Activated CD8-positive, alpha-beta memory T cell treated with anti-CD3 and anti-CD28 coated beads for 36 hours (primary cell): ENCODE measurements at regions not wholly inside any gene's neighbourhood (a gene's known extent, or its start where the extent isn't known, plus 50 kb on each side); places are given as distances from the start of the nearest gene placed in this dataset.
"Not testable (repeated sequence)": the region's sequence is repeated elsewhere in the genome, so short reads cannot be mapped to it uniquely, and the experiment has no call there.

Experiments
- CTCF ChIA-PET: fragments of 350-600 bp; sonication (Branson Sonifier 250); formaldehyde crosslinking; loops from one replicate; lab custom pipeline; 2021; ENCODE audit warnings: antibody characterized with exemption; lab: Charles Lee
- POLR2A ChIA-PET: fragments of 350-600 bp; sonication (Branson Sonifier 250); formaldehyde crosslinking; loops from one replicate; lab custom pipeline; 2021; ENCODE audit warnings: antibody characterized with exemption; lab: Charles Lee

DNA sequence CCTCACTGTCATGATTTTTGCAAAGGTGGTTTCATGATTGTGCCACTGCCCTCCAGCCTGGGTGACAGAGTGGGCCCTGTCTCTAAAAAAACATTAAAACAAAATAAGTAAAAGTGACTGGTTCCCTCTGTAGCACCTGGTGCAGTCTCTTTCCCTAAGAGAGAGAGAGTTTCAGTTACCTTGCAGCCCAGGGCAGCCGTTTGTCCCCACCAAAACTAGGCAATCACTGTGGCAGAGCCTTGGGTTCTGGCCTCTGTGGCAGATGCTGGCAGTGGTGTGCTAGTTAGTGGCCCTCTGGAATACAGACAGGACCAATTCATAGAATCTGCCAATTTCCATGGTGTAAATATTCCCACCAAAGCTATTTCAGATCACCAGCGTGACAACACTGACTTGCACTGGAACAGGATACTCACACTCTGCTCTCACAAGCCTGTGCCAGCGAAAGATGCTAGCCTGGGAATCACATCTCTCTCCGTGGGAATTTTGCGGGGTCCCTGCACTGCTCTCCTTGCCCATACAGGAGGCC is 108.7 kb downstream of the TLR5 start:
- ChIA-PET CTCF (no interaction called here), POLR2A (no interaction called here)

DNA sequence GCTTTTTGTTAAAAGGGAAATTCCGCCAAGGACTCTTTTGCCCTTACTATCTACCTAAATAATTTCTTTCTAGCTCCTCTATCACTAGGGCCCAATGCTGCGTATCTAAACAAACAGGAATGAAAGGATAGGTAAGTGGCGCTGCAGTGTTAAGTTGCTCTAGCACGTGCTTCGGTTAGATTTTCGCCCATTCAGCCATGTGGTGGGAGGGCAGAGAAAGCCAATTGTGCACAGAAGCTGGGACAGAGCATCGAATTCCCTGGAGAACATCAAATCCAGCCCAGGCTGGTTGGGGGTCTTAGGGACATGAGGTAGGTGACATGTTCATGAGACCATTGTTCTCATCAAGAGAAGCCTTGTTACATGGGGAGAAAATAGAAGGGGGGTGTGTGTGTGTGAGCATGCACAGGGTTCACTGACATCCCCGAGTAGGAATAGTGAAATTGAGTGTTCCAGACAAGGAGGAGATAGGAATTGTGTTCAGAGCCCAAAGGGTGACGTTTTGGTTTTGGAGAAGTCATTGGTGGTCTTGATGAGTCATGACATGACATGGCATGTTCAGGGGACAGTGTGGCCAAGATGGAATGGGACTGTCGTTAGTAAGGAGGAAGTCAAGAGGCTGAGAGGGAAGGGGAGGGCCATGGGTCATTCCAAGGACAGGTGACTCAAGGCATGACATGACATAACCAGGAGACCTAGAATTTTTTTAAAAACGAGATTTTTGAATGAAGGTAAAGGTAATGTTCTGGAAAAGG is 107.1 kb downstream of the TLR5 start:
- ChIA-PET CTCF (interaction anchor here (0.6 kb wide), 1 partner anchor 380 kb away, joined by 3 read pairs; no protein-coding TSS in a partner anchor), POLR2A (no interaction called here)

DNA sequence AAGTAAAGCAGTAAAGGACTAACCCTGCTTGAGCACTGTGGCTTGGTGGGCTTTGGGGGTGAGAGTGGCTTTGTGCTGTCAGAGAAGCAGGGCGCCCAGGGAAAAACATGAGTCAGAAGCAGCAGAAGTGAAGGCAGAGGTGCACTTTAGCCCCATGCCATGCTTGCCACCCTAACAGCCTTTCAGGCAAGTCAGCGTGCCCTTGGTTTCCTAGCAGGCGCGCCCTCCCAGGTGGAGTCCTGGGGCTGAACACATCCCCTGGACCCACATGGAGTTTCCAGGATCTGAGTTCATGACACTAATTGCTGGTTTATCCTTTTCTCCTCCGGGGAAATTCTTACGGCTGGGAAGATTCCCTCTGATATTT is 106.6 kb downstream of the TLR5 start:
- POLR2A ChIA-PET = no interaction called here
- CTCF ChIA-PET = no interaction called here

DNA sequence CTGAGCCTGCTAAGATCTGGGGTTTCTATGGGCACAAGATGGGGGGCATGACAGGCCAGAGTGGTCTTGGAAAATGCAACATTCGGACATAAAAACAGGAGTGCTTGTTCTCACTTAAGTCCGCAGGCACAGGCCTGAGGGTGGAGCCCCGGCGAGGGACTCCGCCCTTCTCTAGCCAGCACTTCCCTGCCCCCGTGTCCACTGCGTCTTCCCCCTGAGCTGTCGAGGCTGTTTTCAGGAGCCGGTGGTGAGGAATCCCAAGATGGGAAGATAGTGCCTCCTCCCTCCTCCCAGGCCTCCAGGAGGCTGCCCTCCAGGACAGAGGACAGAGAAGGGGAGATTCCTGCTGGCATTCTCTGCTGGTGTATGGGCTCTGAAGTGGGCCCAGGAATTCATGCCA is 105.2 kb downstream of the TLR5 start:
- ChIA-PET POLR2A (no interaction called here), CTCF (no interaction called here)

DNA sequence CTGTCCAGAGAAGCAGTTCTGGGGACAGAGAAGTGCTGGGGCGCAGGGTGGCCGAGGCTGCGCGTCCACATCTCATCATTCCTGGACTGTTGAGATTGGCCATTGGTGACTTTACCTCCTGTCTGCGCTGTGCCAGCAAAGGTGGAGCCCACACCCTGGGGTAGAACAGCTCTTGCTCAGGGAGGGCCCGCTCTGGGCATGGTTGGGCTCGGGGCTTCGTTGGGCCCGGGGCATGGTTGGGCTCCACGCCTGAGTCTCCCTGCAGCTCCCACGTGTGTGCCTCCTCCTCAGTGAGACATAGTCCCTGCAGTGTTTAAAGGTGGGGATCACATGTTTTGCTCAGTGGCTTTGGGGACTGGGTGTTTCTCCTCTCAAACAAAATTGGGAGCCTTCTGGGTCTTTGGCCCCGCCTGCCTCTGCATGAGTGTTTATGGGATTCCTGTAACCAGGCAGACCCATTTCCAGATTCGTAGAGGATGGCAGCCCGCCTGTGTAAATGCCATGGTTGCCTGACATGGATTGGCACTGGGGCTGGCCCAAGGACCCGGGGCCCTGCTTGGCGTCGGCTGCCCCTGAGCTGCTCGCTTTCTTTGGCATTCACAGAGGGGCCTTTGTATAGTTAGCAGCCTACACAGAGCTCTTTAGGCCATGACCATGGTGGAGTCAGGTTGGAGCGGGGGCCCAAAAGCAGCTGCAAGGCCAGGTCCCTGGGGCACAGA is 104.6 kb downstream of the TLR5 start:
- CTCF ChIA-PET = interaction anchor here (0.5 kb wide), 1 partner anchor 240 kb away, joined by 3 read pairs; no protein-coding TSS in a partner anchor
- POLR2A ChIA-PET = no interaction called here

DNA sequence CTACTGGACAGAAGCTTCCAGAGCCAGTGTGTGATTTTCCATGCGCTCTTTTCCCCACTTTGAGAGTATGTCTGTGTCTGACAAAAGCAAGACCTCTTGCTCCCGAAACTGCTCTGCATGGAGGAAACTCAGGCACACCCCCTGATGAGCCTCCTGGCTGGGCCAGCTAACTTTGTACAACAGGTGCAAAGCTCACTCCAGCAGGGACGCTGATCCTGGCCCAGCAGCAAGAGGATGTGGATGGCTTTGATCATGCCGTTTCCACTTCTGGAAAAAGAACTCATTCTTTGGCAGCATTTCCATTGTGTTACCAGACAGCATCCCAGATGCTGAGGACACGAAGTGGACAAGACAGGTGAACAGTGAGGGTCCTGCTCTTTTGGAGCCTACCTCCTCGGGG is 103.1 kb downstream of the TLR5 start:
- CTCF ChIA-PET = interaction anchor here (1.0 kb wide), 1 partner anchor 9 kb away, joined by 3 read pairs; no protein-coding TSS in a partner anchor
- POLR2A ChIA-PET = no interaction called here

DNA sequence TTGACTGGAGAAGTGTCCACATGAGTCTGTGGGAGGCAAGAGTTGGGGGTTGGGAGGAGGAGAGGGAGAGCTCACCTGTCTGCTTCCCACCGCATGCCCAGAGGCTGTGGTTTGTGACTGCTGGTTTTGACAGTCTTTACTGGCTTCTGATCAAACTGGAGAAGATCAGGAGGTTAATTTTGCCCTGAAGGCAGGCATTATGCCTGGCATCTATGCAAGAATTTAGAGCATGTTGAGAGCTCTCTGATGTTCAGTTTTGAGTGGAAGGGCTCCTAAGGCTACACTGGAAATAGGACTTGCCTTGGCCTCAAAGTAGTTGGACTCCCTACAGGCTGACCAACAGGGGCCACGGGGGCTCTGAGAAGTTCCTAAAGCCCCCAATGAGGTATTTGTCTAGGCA is 101.6 kb downstream of the TLR5 start:
- ChIA-PET POLR2A (no interaction called here), CTCF (no interaction called here)

DNA sequence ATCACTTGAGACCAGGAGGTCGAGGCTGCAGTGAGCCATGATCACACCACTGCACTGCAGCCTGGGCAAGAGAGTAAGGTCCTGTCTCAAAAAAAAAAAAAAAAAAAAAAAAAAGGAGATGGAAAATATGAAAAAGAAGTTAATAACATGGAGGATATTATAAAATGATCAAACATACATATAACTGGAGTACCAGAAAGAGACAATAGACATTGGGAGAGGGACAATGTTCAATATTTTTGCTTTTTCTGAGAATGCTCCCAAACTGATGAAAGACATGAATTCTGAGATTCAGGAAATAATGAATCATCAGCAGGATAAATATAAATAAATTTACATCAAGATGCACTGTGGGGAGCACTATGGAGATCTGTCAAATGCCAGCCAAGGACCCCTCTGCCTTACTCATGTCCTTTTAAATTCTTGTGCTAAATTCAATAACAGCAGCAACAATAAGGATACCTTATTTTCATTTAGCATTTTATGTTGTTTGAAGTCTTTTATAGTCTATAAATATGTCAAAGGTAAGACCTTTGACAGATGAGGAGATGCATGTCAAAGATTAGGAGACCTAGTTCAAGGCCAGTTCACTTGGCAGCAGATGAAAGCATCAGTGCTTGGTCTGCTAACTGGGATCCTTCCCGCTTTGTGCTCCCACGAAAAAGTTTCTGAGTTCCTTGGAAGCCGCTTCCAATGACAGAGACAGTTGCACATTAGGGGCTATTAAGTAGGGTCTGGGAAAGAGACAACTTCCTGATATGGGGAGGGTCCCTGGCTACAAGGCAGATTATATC is 97.7 kb downstream of the TLR5 start:
- ChIA-PET POLR2A (no interaction called here), CTCF (no interaction called here)

DNA sequence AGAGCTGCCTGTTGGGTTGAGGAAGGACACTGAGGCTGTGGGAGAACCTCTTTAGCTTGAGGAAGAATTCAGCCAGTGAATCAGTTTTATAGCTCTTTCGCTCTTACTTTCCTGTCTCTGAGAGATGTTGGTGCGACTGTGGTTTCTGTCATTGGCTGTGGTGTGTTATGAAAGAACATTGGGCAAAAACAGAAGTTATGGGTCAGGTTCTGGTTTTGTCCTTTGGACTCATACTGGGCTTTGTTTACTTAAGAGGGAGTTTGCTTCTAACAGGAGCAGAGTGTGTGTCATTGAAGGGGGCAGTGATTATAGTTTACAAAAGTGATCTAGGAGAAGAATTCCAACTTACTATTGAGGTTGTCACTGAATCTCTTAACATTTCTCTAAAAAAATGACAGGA is 97.0 kb downstream of the TLR5 start:
- POLR2A ChIA-PET = no interaction called here
- CTCF ChIA-PET = interaction anchor here (1.2 kb wide), 1 partner anchor 87 kb away, joined by 3 read pairs; no protein-coding TSS in a partner anchor

DNA sequence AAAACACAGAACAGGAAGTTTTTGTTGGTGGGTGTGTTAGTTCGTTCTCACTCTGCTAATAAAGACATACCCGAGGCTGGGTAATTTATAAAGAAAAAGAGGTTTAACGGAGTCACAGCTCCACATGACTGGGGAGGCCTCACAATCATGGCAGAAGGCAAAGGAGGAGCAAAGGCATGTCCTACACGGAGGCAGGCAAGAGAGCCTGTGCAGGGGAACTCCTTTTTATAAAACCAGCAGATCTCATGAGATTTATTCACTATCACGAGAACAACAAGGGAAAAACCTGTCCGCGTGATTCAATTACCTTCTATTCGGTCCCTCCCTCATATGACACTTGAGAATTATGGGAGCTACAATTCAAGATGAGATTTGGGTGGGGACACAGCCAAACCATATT is 96.6 kb downstream of the TLR5 start:
- CTCF ChIA-PET = interaction anchor here (1.2 kb wide), 1 partner anchor 87 kb away, joined by 3 read pairs; no protein-coding TSS in a partner anchor
- POLR2A ChIA-PET = not testable (repeated sequence)

DNA sequence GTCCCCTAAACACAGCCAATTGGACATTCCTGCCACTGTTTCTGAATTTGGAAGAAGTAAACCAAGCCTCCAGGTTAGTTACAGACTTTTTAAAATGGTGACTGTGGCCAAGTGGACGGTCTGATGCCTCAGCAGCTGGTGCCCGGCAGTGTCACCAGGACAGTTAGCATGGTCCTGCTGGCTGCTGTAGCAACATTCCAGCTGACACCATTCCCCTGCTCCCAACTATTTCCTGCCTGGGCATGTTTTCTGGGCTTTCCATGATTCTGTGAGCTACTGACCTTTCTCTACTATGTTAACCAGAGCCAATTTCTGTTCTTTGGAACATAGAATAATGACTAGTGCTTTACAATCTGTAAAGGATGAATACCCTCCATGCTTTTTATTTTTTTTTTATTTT is 95.0 kb downstream of the TLR5 start:
- ChIA-PET POLR2A (no interaction called here), CTCF (no interaction called here)

DNA sequence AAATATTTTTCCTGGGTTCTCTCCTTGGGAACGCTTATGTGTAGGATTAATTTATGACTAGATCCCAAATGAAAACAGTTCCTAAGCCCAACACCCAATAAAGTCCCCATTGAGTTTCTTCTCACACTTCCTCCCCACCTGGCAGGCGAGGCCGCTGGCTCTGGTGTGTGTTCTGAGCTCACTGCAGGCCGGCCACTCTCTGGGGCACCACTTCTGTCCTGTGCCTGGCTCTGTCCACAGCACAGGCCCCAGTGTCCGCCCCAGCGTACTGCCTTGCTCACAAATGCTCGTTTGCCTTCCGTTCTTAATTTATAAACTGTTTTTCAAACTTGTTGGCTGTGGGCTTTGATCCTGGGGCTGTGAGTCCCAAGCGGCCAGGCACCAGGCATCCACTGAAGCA is 90.6 kb downstream of the TLR5 start:
- ChIA-PET CTCF (no interaction called here), POLR2A (no interaction called here)

DNA sequence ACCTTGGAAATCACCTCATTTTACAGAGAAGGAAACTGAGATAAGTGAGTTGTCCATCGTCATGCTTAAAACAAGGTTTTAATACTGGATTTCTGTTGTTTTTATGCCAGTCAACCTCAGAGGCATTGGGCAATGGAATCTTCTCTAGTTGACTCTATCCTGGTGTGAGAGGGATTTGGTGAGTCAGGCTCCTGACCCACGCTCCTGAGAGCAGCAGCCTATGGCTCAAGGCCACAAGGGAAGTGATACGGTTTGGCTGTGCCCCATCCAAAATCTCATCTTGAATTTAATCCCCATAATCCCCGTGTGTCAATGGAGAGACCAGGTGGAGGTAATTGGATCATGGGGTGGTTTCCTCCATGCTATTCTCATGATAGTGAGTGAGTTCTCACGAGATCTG is 90.1 kb downstream of the TLR5 start:
- ChIA-PET POLR2A (no interaction called here), CTCF (no interaction called here)

DNA sequence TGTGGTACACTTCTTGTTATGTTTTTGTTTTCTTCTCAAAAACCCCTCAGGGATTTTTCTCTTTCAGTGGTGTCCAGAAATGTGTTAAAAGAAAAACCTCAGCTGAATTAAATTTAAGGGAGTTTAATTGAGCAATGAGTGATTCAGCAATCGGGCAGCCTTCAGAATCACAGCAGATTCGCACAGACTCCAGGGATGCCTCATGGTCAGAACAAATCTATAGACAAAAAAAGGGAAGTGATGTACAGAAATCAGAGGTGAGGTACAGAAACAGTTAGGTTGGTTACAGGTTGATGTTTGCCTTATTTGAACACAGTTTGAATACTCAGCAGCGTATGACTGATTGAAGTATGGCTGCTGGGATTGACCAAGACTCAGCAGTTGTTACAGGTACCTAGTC is 86.2 kb downstream of the TLR5 start:
- CTCF ChIA-PET = no interaction called here
- POLR2A ChIA-PET = no interaction called here

DNA sequence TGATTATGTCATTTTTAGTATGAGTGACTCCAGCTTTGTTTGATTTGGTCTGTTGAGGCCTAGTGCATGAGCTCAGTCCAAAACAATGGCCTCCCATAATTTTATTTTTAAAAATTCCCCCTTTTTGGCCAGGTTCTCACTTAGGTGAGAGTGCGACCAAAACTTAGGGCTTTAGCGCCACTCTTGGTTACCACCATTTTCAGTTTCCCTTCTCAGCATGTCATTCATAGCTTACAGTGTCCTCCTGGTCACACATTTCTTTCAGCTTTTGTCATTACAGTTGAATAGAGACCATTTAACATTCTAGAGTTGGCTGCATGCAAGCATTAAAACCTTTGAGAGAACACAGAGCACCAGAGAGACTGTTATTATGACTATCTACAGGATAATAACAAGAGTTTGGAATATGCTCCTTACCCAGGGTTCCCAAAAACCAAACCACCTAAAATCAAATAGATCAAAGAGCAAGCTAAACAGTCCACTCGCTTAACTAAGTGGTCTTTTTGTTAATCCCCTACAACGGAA is 85.4 kb downstream of the TLR5 start:
- CTCF ChIA-PET = no interaction called here
- POLR2A ChIA-PET = no interaction called here
